ENCODE measurements at regions not wholly inside any gene's neighbourhood (a gene's known extent, or its start where the extent isn't known, plus 50 kb on each side); places are given as distances from the start of the nearest gene placed in this dataset.

DNA sequence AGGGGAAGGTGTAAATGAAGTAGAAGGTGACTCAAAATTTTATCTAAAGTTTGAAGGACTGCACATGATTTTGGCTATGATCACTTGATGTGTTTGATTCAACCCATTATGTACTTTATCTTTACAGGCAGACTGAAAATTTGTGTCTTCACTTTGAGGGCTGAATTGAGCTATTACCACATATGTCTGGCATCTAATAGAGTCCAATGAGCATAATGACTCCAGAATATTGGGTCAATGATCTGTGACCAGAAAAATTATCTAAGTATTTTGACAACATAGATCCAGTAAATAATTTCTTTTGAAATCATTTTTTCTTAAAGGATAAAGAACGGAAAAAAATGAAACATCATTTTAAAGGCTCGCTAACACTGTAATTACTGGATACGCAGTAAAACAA is 2810.0 kb downstream of the PCDH9 start:
- Mint-ChIP-seq H3K27ac (no peak overlapping the region), H3K27me3 (no peaks in the 10 kb centered on the region), H3K4me1 (ENCODE audit: low read depth) (no peaks in the 10 kb centered on the region), H3K9me3 (peaks cover 3% of the 10 kb centered on the region), H3K4me3 (no peak overlapping the region), H3K36me3 (ENCODE audit: low read depth) (no peaks in the 10 kb centered on the region)
- H3K27me3 ChIP-seq (ENCODE audit: control insufficient read depth in 1 of 2, insufficient read depth in 2 of 2, low read length in 2 of 2): no peaks in the 10 kb centered on the region
- TF ChIP-seq CTCF (IDR thresholded peaks at IDR 0.05): no peak
- no peak for DNase-seq
- H3K4me3 ChIP-seq (ENCODE audit: low read length): no peak overlapping the region
- no peaks in the 10 kb centered on the region for H3K9me3 ChIP-seq (ENCODE audit: control insufficient read depth in 1 of 2, insufficient read depth in 1 of 2, low read length in 2 of 2)
- no peaks in the 10 kb centered on the region for H3K36me3 ChIP-seq (ENCODE audit: insufficient read depth, low read length)
- intact Hi-C loops (cut with DNase I, micrococcal nuclease): no loop called here
- H3K4me1 ChIP-seq (ENCODE audit: insufficient read depth, low read length): no peaks in the 10 kb centered on the region
- no peak overlapping the region for H3K27ac ChIP-seq (ENCODE audit: low read depth in 1 of 2, low read length in 2 of 2)
- POLR2A ChIA-PET: no interaction called here
- CTCF ChIA-PET: no interaction called here
- ATAC-seq (ENCODE audit: poor library complexity): no peak

DNA sequence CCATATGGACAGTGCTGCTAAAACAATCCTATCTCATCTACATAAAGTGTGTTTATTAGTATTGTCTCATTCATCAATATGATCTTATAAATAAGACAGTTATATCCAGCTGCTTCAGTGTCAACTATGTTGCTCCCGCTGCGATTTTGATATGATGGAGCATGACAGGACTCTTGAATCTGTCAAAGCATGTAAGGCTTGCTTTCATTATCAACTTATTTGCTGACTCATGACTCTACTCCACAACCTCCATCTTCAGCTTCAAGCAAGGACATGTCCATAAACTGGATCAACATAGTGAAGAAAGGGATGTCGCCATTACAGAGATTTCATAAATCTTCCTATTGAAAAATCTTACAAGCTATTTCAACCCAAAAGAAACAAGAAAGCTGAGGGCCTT is 2812.6 kb downstream of the PCDH9 start:
- Mint-ChIP-seq H3K36me3 (ENCODE audit: low read depth) (no peaks in the 10 kb centered on the region), H3K4me1 (ENCODE audit: low read depth) (no peaks in the 10 kb centered on the region), H3K27ac (no peak overlapping the region), H3K27me3 (no peaks in the 10 kb centered on the region), H3K4me3 (no peak overlapping the region), H3K9me3 (peaks cover 6% of the 10 kb centered on the region)
- no peak overlapping the region for H3K27ac ChIP-seq (ENCODE audit: low read depth in 1 of 2, low read length in 2 of 2)
- intact Hi-C loops (cut with DNase I, micrococcal nuclease): no loop called here
- DNase-seq (no peak), ATAC-seq (ENCODE audit: poor library complexity) (no peak)
- H3K27me3 ChIP-seq (ENCODE audit: control insufficient read depth in 1 of 2, insufficient read depth in 2 of 2, low read length in 2 of 2): no peaks in the 10 kb centered on the region
- peaks cover 0 to 4% of the 10 kb centered on the region in 2 experiments for H3K9me3 ChIP-seq (ENCODE audit: control insufficient read depth in 1 of 2, insufficient read depth in 1 of 2, low read length in 2 of 2)
- no peak for TF ChIP-seq CTCF (IDR thresholded peaks at IDR 0.05)
- H3K4me3 ChIP-seq (ENCODE audit: low read length): no peak overlapping the region
- ChIA-PET CTCF (no interaction called here), POLR2A (interaction anchor here (0.6 kb wide), 1 partner anchor 230 kb away, joined by 4 read pairs; no protein-coding TSS in a partner anchor)
- no peaks in the 10 kb centered on the region for H3K36me3 ChIP-seq (ENCODE audit: insufficient read depth, low read length)
- no peaks in the 10 kb centered on the region for H3K4me1 ChIP-seq (ENCODE audit: insufficient read depth, low read length)

DNA sequence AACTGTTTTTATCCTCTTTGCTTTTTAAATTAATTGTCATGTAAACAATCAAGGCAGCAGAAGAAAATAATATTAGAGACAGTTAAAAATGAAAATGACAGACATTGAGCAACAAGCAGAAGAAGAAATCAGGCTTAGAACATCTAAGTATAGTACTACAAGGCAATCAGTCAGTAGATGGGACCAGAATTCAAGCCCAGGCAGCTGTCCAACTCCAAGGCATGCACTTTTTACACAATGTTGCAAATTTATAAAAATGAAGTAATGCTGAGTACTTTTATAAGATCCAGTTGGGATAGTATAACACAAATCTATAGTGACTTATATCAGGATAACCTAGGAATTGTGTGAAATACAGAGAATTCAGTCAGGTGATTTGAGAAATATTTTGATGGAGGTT is 2815.8 kb downstream of the PCDH9 start:
- no peak overlapping the region for H3K27ac ChIP-seq (ENCODE audit: low read depth in 1 of 2, low read length in 2 of 2)
- ATAC-seq (ENCODE audit: poor library complexity) (no peak), DNase-seq (no peak)
- Mint-ChIP-seq H3K4me3 (no peak overlapping the region), H3K9me3 (peaks cover 6% of the 10 kb centered on the region), H3K36me3 (ENCODE audit: low read depth) (no peaks in the 10 kb centered on the region), H3K27ac (no peak overlapping the region), H3K4me1 (ENCODE audit: low read depth) (no peaks in the 10 kb centered on the region), H3K27me3 (no peaks in the 10 kb centered on the region)
- no peaks in the 10 kb centered on the region for H3K36me3 ChIP-seq (ENCODE audit: insufficient read depth, low read length)
- TF ChIP-seq CTCF (IDR thresholded peaks at IDR 0.05): no peak
- peaks cover 0 to 12% of the 10 kb centered on the region in 2 experiments for H3K9me3 ChIP-seq (ENCODE audit: control insufficient read depth in 1 of 2, insufficient read depth in 1 of 2, low read length in 2 of 2)
- H3K27me3 ChIP-seq (ENCODE audit: control insufficient read depth in 1 of 2, insufficient read depth in 2 of 2, low read length in 2 of 2): no peaks in the 10 kb centered on the region
- intact Hi-C loops (cut with DNase I, micrococcal nuclease): no loop called here
- H3K4me3 ChIP-seq (ENCODE audit: low read length): no peak overlapping the region
- no peaks in the 10 kb centered on the region for H3K4me1 ChIP-seq (ENCODE audit: insufficient read depth, low read length)
- ChIA-PET POLR2A (no interaction called here), CTCF (no interaction called here)
